H9 (cell line): ENCODE measurements at regions not wholly inside any gene's neighbourhood (a gene's known extent, or its start where the extent isn't known, plus 50 kb on each side); places are given as distances from the start of the nearest gene placed in this dataset.
A peak's percentile ranks its signal among the peaks of the same experiment; 100 is the strongest.

Experiments
- DNase-seq: peaks from one replicate; pipeline ENCODE4 v3.0.0-alpha.2; 2017
- H2AFZ ChIP-seq: one replicate; pipeline ENCODE4 v1.6.1; 2013; ENCODE audit warnings: mild to moderate bottlenecking, low read length, control low read depth, moderate library complexity
- H2AK5ac ChIP-seq: 2 replicates; pipeline ENCODE4 v1.6.1; 2013; ENCODE audit warnings: low read length, control low read depth, mixed read lengths; ENCODE audit not compliant: insufficient read length
- H2BK120ac ChIP-seq: one replicate; pipeline ENCODE4 v1.6.1; 2013; ENCODE audit warnings: low read depth, mild to moderate bottlenecking, low read length, control low read depth, inconsistent platforms; ENCODE audit not compliant: poor library complexity, severe bottlenecking
- H2BK12ac ChIP-seq: 2 replicates; pipeline ENCODE4 v1.6.1; 2013; ENCODE audit warnings: low read length, control low read depth, mixed read lengths, low read depth; ENCODE audit not compliant: insufficient read length
- H2BK15ac ChIP-seq: 2 replicates; pipeline ENCODE4 v1.6.1; 2013; ENCODE audit warnings: low read depth, low read length, control low read depth
- H2BK20ac ChIP-seq: one replicate; pipeline ENCODE4 v1.6.1; 2013; ENCODE audit warnings: low read depth, mild to moderate bottlenecking, low read length, control low read depth, inconsistent platforms; ENCODE audit not compliant: poor library complexity, severe bottlenecking
- H2BK5ac ChIP-seq: 2 replicates; pipeline ENCODE4 v1.6.1; 2013; ENCODE audit warnings: low read length, control low read depth, mixed read lengths; ENCODE audit not compliant: insufficient read length
- H3K14ac ChIP-seq: 2 replicates; pipeline ENCODE4 v1.6.1; 2013; ENCODE audit warnings: low read length, control low read depth; ENCODE audit not compliant: insufficient read depth
- H3K18ac ChIP-seq: 2 replicates; pipeline ENCODE4 v1.6.1; 2013; ENCODE audit warnings: low read depth, mild to moderate bottlenecking, mixed read lengths, low read length, control low read depth; ENCODE audit not compliant: insufficient read length
- H3K23ac ChIP-seq: 2 replicates; pipeline ENCODE4 v1.6.1; 2013; ENCODE audit warnings: low read length, control low read depth, mixed read lengths, low read depth; ENCODE audit not compliant: insufficient read length
- H3K23me2 ChIP-seq: 2 replicates; pipeline ENCODE4 v1.6.1; 2013; ENCODE audit warnings: low read depth, mild to moderate bottlenecking, mixed read lengths, low read length, control low read depth; ENCODE audit not compliant: insufficient read length, poor library complexity, severe bottlenecking
- H3K27ac ChIP-seq: 2 replicates; pipeline ENCODE4 v1.5.1; 2013; ENCODE audit warnings: low read length, control low read depth, mixed read lengths, low read depth; ENCODE audit not compliant: insufficient read length
- H3K27me3 ChIP-seq: 2 replicates; pipeline ENCODE4 v1.6.1; 2013; ENCODE audit warnings: low read length, control low read depth, inconsistent platforms; ENCODE audit not compliant: insufficient read depth
- H3K4ac ChIP-seq: 2 replicates; pipeline ENCODE4 v1.6.1; 2013; ENCODE audit warnings: low read depth, mild to moderate bottlenecking, control low read depth, inconsistent platforms, low read length, moderate library complexity
- H3K4me1 ChIP-seq: 2 replicates; pipeline ENCODE4 v1.6.1; 2013; ENCODE audit warnings: low read length, control low read depth, inconsistent platforms; ENCODE audit not compliant: insufficient read depth
- H3K4me2 ChIP-seq: 2 replicates; pipeline ENCODE4 v1.6.1; 2013; ENCODE audit warnings: low read length, control low read depth, mixed read lengths; ENCODE audit not compliant: insufficient read length, insufficient read depth
- H3K56ac ChIP-seq: 2 replicates; pipeline ENCODE4 v1.6.1; 2013; ENCODE audit warnings: low read depth, mild to moderate bottlenecking, mixed read lengths, low read length, control low read depth; ENCODE audit not compliant: insufficient read length
- H3K79me1 ChIP-seq: 2 replicates; pipeline ENCODE4 v1.6.1; 2013; ENCODE audit warnings: low read depth, mild to moderate bottlenecking, moderate library complexity, low read length, control low read depth, inconsistent platforms; ENCODE audit not compliant: insufficient read depth, poor library complexity, severe bottlenecking
- H3K79me2 ChIP-seq: 2 replicates; pipeline ENCODE4 v1.6.1; 2013; ENCODE audit warnings: low read length, control low read depth, inconsistent platforms; ENCODE audit not compliant: insufficient read depth
- H3K9ac ChIP-seq: 2 replicates; pipeline ENCODE4 v1.6.1; 2013; ENCODE audit warnings: low read length, control low read depth, mixed read lengths; ENCODE audit not compliant: insufficient read length; ENCODE audit errors: extremely low read depth
- H3K9me3 ChIP-seq: one replicate; pipeline ENCODE4 v1.6.1; 2013; ENCODE audit warnings: low read depth, low read length, inconsistent platforms; ENCODE audit not compliant: control insufficient read depth
- H3T11ph ChIP-seq: one replicate; pipeline ENCODE4 v1.6.1; 2013; ENCODE audit warnings: mild to moderate bottlenecking, low read length, control low read depth, inconsistent platforms
- H4K20me1 ChIP-seq: one replicate; pipeline ENCODE4 v1.6.1; 2013; ENCODE audit not compliant: control insufficient read depth, insufficient read length, insufficient read depth
- H4K5ac ChIP-seq: 2 replicates; pipeline ENCODE4 v1.6.1; 2013; ENCODE audit warnings: low read depth, mild to moderate bottlenecking, mixed read lengths, low read length, control low read depth; ENCODE audit not compliant: insufficient read length
- H4K8ac ChIP-seq: replicated peaks from 2 replicates; pipeline ENCODE4 v1.6.1; 2013; ENCODE audit warnings: low read length, control low read depth, mixed read lengths, low read depth; ENCODE audit not compliant: insufficient read length
- H4K91ac ChIP-seq: 2 replicates; pipeline ENCODE4 v1.6.1; 2013; ENCODE audit warnings: low read depth, mild to moderate bottlenecking, moderate library complexity, mixed read lengths, low read length, control low read depth; ENCODE audit not compliant: insufficient read length
- H3K27ac Mint-ChIP-seq, 3 experiments: 2 replicates in 2 of 3; 3 replicates in 1 of 3; pipeline ENCODE4 v1.8.0; 2020 to 2021; ENCODE audit warnings: mixed read lengths in 3 of 3, mild to moderate bottlenecking in 1 of 3, moderate library complexity in 1 of 3
- H3K27me3 Mint-ChIP-seq: 2 replicates; pipeline ENCODE4 v1.8.0; 2021; ENCODE audit warnings: low read depth, mild to moderate bottlenecking, moderate library complexity, mixed read lengths
- H3K36me3 Mint-ChIP-seq, 3 experiments: 2 replicates in 2 of 3; 3 replicates in 1 of 3; pipeline ENCODE4 v1.8.0; 2020 to 2021; ENCODE audit warnings: low read depth in 3 of 3, mixed read lengths in 3 of 3; ENCODE audit not compliant: insufficient read depth in 1 of 3
- H3K4me1 Mint-ChIP-seq, 2 experiments: 2 replicates each; pipeline ENCODE4 v1.8.0; 2020; ENCODE audit warnings: mixed read lengths in 2 of 2
- H3K4me3 Mint-ChIP-seq, 2 experiments: 2 replicates in 1 of 2; 3 replicates in 1 of 2; pipeline ENCODE4 v1.8.0; 2020 to 2021; ENCODE audit warnings: mild to moderate bottlenecking in 2 of 2, mixed read lengths in 2 of 2, moderate library complexity in 1 of 2
- H3K9me3 Mint-ChIP-seq, 2 experiments: 2 replicates in 1 of 2; 3 replicates in 1 of 2; pipeline ENCODE4 v1.8.0; 2020; ENCODE audit warnings: mild to moderate bottlenecking in 2 of 2, mixed read lengths in 2 of 2, moderate library complexity in 1 of 2
- CTCF ChIP-seq: fragments of 200-600 bp; sonication (generic); conservative IDR thresholded peaks from 3 replicates; pipeline ENCODE4 v1.8.0; 2021; ENCODE audit warnings: antibody characterized with exemption, mild to moderate bottlenecking
- WGBS: extraction: QIAGEN DNeasy Blood & Tissue Kit; methylation state at CpG from one replicate; pipeline ENCODE4 v1.1.7; 2013; ENCODE audit warnings: missing lambda C conversion rate, low lambda C conversion rate, mixed read lengths; ENCODE audit not compliant: insufficient read length; ENCODE audit errors: extremely low coverage; 5-methylcytosine and 5-hydroxymethylcytosine counted together

GRCh38 chr13:111981006-111981405 lies 85.9 kb upstream of the SOX1 start:
- peak overlapping the region; percentile 13; the same call in 1 of the 2 replicates for H3K14ac ChIP-seq
- no peak overlapping the region for H2BK20ac ChIP-seq
- no peaks in the 10 kb centered on the region for H3K79me1 ChIP-seq
- H3K56ac ChIP-seq, result no peak overlapping the region
- no peaks in the 10 kb centered on the region for H3K79me2 ChIP-seq
- no peak overlapping the region for H3K4ac ChIP-seq
- no peak overlapping the region for H3K27ac Mint-ChIP-seq
- H2AK5ac ChIP-seq, result no peak overlapping the region
- no peaks in the 10 kb centered on the region for H3K23me2 ChIP-seq
- peaks cover 40% of the 10 kb centered on the region for H3K27me3 Mint-ChIP-seq
- no peaks in the 10 kb centered on the region for H3K36me3 Mint-ChIP-seq
- no peaks in the 10 kb centered on the region for H3K27me3 ChIP-seq
- no peaks in the 10 kb centered on the region for H4K20me1 ChIP-seq
- WGBS, result no CpG with 5 or more reads among the region's 12 CpGs
- no peaks in the 10 kb centered on the region for H3K4me1 Mint-ChIP-seq
- H3K9me3 Mint-ChIP-seq, result no peaks in the 10 kb centered on the region
- no peak overlapping the region for H3K23ac ChIP-seq
- no peak overlapping the region for H3K4me2 ChIP-seq
- no peak overlapping the region for H2BK120ac ChIP-seq
- no peak overlapping the region for H2AFZ ChIP-seq
- TF ChIP-seq CTCF, result no peak
- H2BK12ac ChIP-seq, result no peak overlapping the region
- DNase-seq, result no peak
- no peak overlapping the region for H3K18ac ChIP-seq
- no peaks in the 10 kb centered on the region for H3K9me3 ChIP-seq
- no peak overlapping the region for H2BK15ac ChIP-seq
- H4K5ac ChIP-seq, result no peak overlapping the region
- H3K4me3 Mint-ChIP-seq, result no peak overlapping the region
- H3K9ac ChIP-seq, result no peak overlapping the region
- H3K27ac ChIP-seq, result no peak overlapping the region
- no peak overlapping the region for H2BK5ac ChIP-seq
- H4K8ac ChIP-seq, result no peak overlapping the region
- no peaks in the 10 kb centered on the region for H3K4me1 ChIP-seq
- H4K91ac ChIP-seq, result no peak overlapping the region
- H3T11ph ChIP-seq, result no peak overlapping the region
